DMS114 treated with DMSO at 0.1 percent for 48 hours (cell line): ENCODE measurements at regions not wholly inside any gene's neighbourhood (a gene's known extent, or its start where the extent isn't known, plus 50 kb on each side); places are given as distances from the start of the nearest gene placed in this dataset.

Experiments
- DNase-seq: peaks from one replicate; lab custom pipeline; 2025; ENCODE audit not compliant: unreplicated experiment; lab: John Stamatoyannopoulos, UW

GRCh38 chr12:77724367-77724957, 106.2 kb upstream of the NAV3 start:
- DNase-seq: peak; percentile 49

GRCh38 chr12:77723308-77723707, 107.4 kb upstream of the NAV3 start:
- no peak for DNase-seq

GRCh38 chr12:77722536-77722935, 108.2 kb upstream of the NAV3 start:
- no peak for DNase-seq

GRCh38 chr12:77720258-77720657, 110.4 kb upstream of the NAV3 start:
- no peak for DNase-seq

GRCh38 chr12:77710209-77710608, 120.5 kb upstream of the NAV3 start:
- DNase-seq: no peak

GRCh38 chr12:77697126-77697525, 133.6 kb upstream of the NAV3 start:
- no peak for DNase-seq

- DNase-seq: no peak
Measured at GRCh38 chr12:77696183-77696582, 134.5 kb upstream of the NAV3 start.

GRCh38 chr12:77689510-77690086, 141.1 kb upstream of the NAV3 start:
- DNase-seq: no peak

- no peak for DNase-seq
Measured at GRCh38 chr12:77687321-77687720, 143.4 kb upstream of the NAV3 start.

- DNase-seq: no peak
Measured at GRCh38 chr12:77686760-77687159, 143.9 kb upstream of the NAV3 start.

GRCh38 chr12:77685901-77686300, 144.8 kb upstream of the NAV3 start:
- DNase-seq: no peak

- peak; percentile 17 for DNase-seq
Measured at GRCh38 chr12:77685112-77685511, 145.6 kb upstream of the NAV3 start.

- no peak for DNase-seq
Measured at GRCh38 chr12:77682488-77682887, 148.2 kb upstream of the NAV3 start.

GRCh38 chr12:77681726-77682125, 149.0 kb upstream of the NAV3 start:
- DNase-seq: no peak

- no peak for DNase-seq
Measured at GRCh38 chr12:77679686-77680085, 151.0 kb upstream of the NAV3 start.

GRCh38 chr12:77678621-77679020, 152.1 kb upstream of the NAV3 start:
- no peak for DNase-seq

- DNase-seq: no peak
Measured at GRCh38 chr12:77667101-77667500, 163.6 kb upstream of the NAV3 start.

- DNase-seq: no peak
Measured at GRCh38 chr12:77648716-77649115, 182.0 kb upstream of the NAV3 start.

- no peak for DNase-seq
Measured at GRCh38 chr12:77645966-77646598, 184.6 kb upstream of the NAV3 start.

GRCh38 chr12:77644915-77645605, 185.6 kb upstream of the NAV3 start:
- DNase-seq: no peak

- no peak for DNase-seq
Measured at GRCh38 chr12:77642246-77642645, 188.4 kb upstream of the NAV3 start.

- DNase-seq: no peak
Measured at GRCh38 chr12:77640356-77640755, 190.3 kb upstream of the NAV3 start.
